Suprapubic skin (tissue), 4 donors: ENCODE measurements at regions not wholly inside any gene's neighbourhood (a gene's known extent, or its start where the extent isn't known, plus 50 kb on each side); places are given as distances from the start of the nearest gene placed in this dataset.

Experiments
- DNase-seq, 2 donors: peaks; one replicate each; pipeline ENCODE4 v3.0.0-alpha.2; 2019; ENCODE audit warnings: low spot score in 2 of 2
- H3K27ac ChIP-seq: fragments of 200-600 bp; sonication (generic); one replicate; pipeline ENCODE4 v1.5.1; 2019
- H3K27me3 ChIP-seq: fragments of 200-600 bp; sonication (generic); one replicate; pipeline ENCODE4 v1.5.1; 2019
- H3K36me3 ChIP-seq: fragments of 200-600 bp; sonication (generic); one replicate; pipeline ENCODE4 v1.5.1; 2019
- H3K4me1 ChIP-seq: fragments of 200-600 bp; sonication (generic); one replicate; pipeline ENCODE4 v1.5.1; 2019
- H3K4me3 ChIP-seq: fragments of 200-600 bp; sonication (generic); one replicate; pipeline ENCODE4 v1.5.1; 2019; ENCODE audit warnings: mild to moderate bottlenecking
- H3K9me3 ChIP-seq: fragments of 200-600 bp; sonication (generic); one replicate; pipeline ENCODE4 v1.5.1; 2019
- CTCF ChIP-seq, 2 donors: fragments of 200-600 bp in 1 of 2; fragments of 450-650 bp in 1 of 2; sonication (generic) in 1 of 2; IDR thresholded peaks; one replicate each; pipeline ENCODE4 v1.5.1; 2016 to 2019; ENCODE audit warnings: antibody characterized with exemption in 2 of 2, mild to moderate bottlenecking in 1 of 2, moderate library complexity in 1 of 2
- EP300 ChIP-seq: sonication (generic); formaldehyde crosslinking; IDR thresholded peaks from one replicate; pipeline ENCODE4 v1.6.1; 2017; ENCODE audit warnings: antibody characterized with exemption
- POLR2A ChIP-seq, 2 donors: fragments of 450-650 bp; IDR thresholded peaks; one replicate each; pipeline ENCODE4 v1.6.1; 2017; ENCODE audit warnings: antibody characterized with exemption in 2 of 2, mild to moderate bottlenecking in 2 of 2, moderate library complexity in 2 of 2
- POLR2AphosphoS5 ChIP-seq, 3 donors: sonication (generic); formaldehyde crosslinking; IDR thresholded peaks; one replicate each; pipeline ENCODE4 v1.6.1; 2017; ENCODE audit warnings: antibody characterized with exemption in 3 of 3
- WGBS: methylation state at CpG from one replicate; pipeline ENCODE4 v1.1.5; 2018; 5-methylcytosine and 5-hydroxymethylcytosine counted together

- H3K27ac ChIP-seq = peak overlapping the region; percentile 91
- TF ChIP-seq EP300 = no peak
- no peak for TF ChIP-seq POLR2A (IDR thresholded peaks at IDR 0.05)
- no peak for TF ChIP-seq POLR2AphosphoS5 (IDR thresholded peaks at IDR 0.05)
- no peak for TF ChIP-seq CTCF (IDR thresholded peaks at IDR 0.05)
- no peak overlapping the region for H3K4me3 ChIP-seq
- H3K9me3 ChIP-seq = no peaks in the 10 kb centered on the region
- H3K4me1 ChIP-seq = peaks cover 22% of the 10 kb centered on the region
- DNase-seq = no peak
- no peaks in the 10 kb centered on the region for H3K36me3 ChIP-seq
- WGBS = 39% methylated on average over 2 of the region's 2 CpGs
- no peaks in the 10 kb centered on the region for H3K27me3 ChIP-seq
Observed at GRCh38 chr18:23378302-23378686, 74.8 kb upstream of the RIOK3 start.

- no peak for TF ChIP-seq EP300
- no peak for TF ChIP-seq POLR2A (IDR thresholded peaks at IDR 0.05)
- TF ChIP-seq CTCF (IDR thresholded peaks at IDR 0.05) = no peak
- TF ChIP-seq POLR2AphosphoS5 (IDR thresholded peaks at IDR 0.05) = no peak
- no peaks in the 10 kb centered on the region for H3K27me3 ChIP-seq
- H3K4me1 ChIP-seq = peaks cover 22% of the 10 kb centered on the region
- no peaks in the 10 kb centered on the region for H3K9me3 ChIP-seq
- no peak overlapping the region for H3K4me3 ChIP-seq
- no peak overlapping the region for H3K27ac ChIP-seq
- 81% methylated on average over 11 of the region's 11 CpGs for WGBS
- no peak for DNase-seq
- H3K36me3 ChIP-seq = no peaks in the 10 kb centered on the region
Observed at GRCh38 chr18:23380001-23380550, 73.0 kb upstream of the RIOK3 start.

- no peaks in the 10 kb centered on the region for H3K27me3 ChIP-seq
- WGBS = 87% methylated on average over 2 of the region's 2 CpGs
- DNase-seq = no peak
- H3K27ac ChIP-seq = no peak overlapping the region
- no peaks in the 10 kb centered on the region for H3K36me3 ChIP-seq
- TF ChIP-seq EP300 (no peak), POLR2AphosphoS5 (IDR thresholded peaks at IDR 0.05) (no peak), POLR2A (IDR thresholded peaks at IDR 0.05) (no peak), CTCF (IDR thresholded peaks at IDR 0.05) (no peak)
- no peaks in the 10 kb centered on the region for H3K9me3 ChIP-seq
- no peak overlapping the region for H3K4me3 ChIP-seq
- peaks cover 22% of the 10 kb centered on the region for H3K4me1 ChIP-seq
Observed at GRCh38 chr18:23380817-23381216, 72.3 kb upstream of the RIOK3 start.

- H3K4me3 ChIP-seq = no peak overlapping the region
- no peaks in the 10 kb centered on the region for H3K36me3 ChIP-seq
- 71% methylated on average over 7 of the region's 7 CpGs for WGBS
- no peaks in the 10 kb centered on the region for H3K27me3 ChIP-seq
- H3K9me3 ChIP-seq = no peaks in the 10 kb centered on the region
- no peak overlapping the region for H3K27ac ChIP-seq
- no peak for DNase-seq
- H3K4me1 ChIP-seq = peaks cover 9% of the 10 kb centered on the region
- TF ChIP-seq CTCF (IDR thresholded peaks at IDR 0.05) (no peak), POLR2AphosphoS5 (IDR thresholded peaks at IDR 0.05) (no peak), EP300 (no peak), POLR2A (IDR thresholded peaks at IDR 0.05) (no peak)
Observed at GRCh38 chr18:23383494-23383893, 69.6 kb upstream of the RIOK3 start.

- no peak overlapping the region for H3K4me3 ChIP-seq
- no peak overlapping the region for H3K27ac ChIP-seq
- H3K4me1 ChIP-seq = peaks cover 2% of the 10 kb centered on the region
- TF ChIP-seq POLR2A (IDR thresholded peaks at IDR 0.05) (no peak), EP300 (no peak), POLR2AphosphoS5 (IDR thresholded peaks at IDR 0.05) (no peak), CTCF (IDR thresholded peaks at IDR 0.05) (no peak)
- H3K9me3 ChIP-seq = no peaks in the 10 kb centered on the region
- no peak for DNase-seq
- no peaks in the 10 kb centered on the region for H3K27me3 ChIP-seq
- 80% methylated on average over 13 of the region's 13 CpGs for WGBS
- no peaks in the 10 kb centered on the region for H3K36me3 ChIP-seq
Observed at GRCh38 chr18:23384778-23385736, 68.0 kb upstream of the RIOK3 start.
